Thymus (tissue), 11 donors: ENCODE measurements at regions not wholly inside any gene's neighbourhood (a gene's known extent, or its start where the extent isn't known, plus 50 kb on each side); places are given as distances from the start of the nearest gene placed in this dataset.

Experiments
- DNase-seq, 9 donors: peaks; one replicate each; pipeline ENCODE4 v3.0.0-alpha.2; 2013; ENCODE audit warnings: low spot score in 9 of 9, low read depth in 6 of 9, missing footprints in 1 of 9
- H3K27ac ChIP-seq, 2 donors: one replicate each; pipeline ENCODE4 v1.5.1; 2013; ENCODE audit warnings: control low read depth in 1 of 2, low read depth in 1 of 2, low read length in 1 of 2, mild to moderate bottlenecking in 1 of 2, moderate library complexity in 1 of 2
- H3K27me3 ChIP-seq, 2 donors: one replicate each; pipeline ENCODE4 v1.5.1; 2013; ENCODE audit warnings: low read length in 1 of 2; ENCODE audit not compliant: control insufficient read depth in 2 of 2, insufficient read depth in 1 of 2
- H3K36me3 ChIP-seq, 2 donors: one replicate each; pipeline ENCODE4 v1.5.1; 2013; ENCODE audit warnings: low read length in 1 of 2, mild to moderate bottlenecking in 1 of 2, moderate library complexity in 1 of 2; ENCODE audit not compliant: control insufficient read depth in 2 of 2, insufficient read depth in 2 of 2
- H3K4me1 ChIP-seq, 2 donors: one replicate each; pipeline ENCODE4 v1.5.1; 2013; ENCODE audit warnings: low read length in 2 of 2; ENCODE audit not compliant: control insufficient read depth in 2 of 2, insufficient read depth in 2 of 2
- H3K4me3 ChIP-seq, 2 donors: one replicate each; pipeline ENCODE4 v1.5.1; 2013; ENCODE audit warnings: low read length in 2 of 2, control low read depth in 1 of 2, mild to moderate bottlenecking in 1 of 2
- H3K9me3 ChIP-seq, 2 donors: one replicate each; pipeline ENCODE4 v1.5.1; 2013; ENCODE audit warnings: low read length in 1 of 2, mild to moderate bottlenecking in 1 of 2; ENCODE audit not compliant: control insufficient read depth in 2 of 2, insufficient read depth in 1 of 2
- WGBS: extraction: QIAGEN DNeasy Blood & Tissue Kit; methylation state at CpG from one replicate; pipeline ENCODE4 v1.1.7; 2013; 5-methylcytosine and 5-hydroxymethylcytosine counted together
- donor health status: healthy.

DNA sequence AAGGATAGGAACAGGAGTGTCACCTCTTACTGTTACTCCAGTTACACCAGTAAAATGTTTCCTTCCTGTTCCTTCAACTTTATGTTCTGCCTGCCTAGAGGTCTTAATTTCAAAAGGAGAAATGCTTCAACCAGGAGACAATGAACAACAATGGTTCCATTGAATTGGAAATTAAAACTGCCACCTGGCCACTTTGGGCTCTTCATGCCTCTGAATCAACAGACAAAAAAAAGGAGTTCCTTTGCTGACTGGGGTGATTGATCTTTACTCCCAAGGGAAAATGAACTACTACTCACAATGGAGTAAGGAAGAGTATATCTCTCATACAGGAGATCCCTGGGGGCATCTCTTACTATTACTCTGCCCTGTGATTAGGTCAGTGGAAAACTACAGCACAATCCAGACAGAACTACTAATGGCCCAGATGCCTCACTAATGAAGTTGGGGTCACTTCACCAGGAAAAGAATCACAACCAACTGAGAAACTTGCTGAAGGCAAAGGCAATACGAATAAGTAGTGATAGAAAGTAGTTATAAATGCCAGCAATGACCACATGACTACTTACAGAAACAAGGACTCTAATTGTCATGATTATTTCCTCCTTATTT lies 76.6 kb upstream of the PRDX6 start:
- Histone ChIP-seq H3K9me3 (no peaks in the 10 kb centered on the region), H3K4me3 (no peak overlapping the region), H3K4me1 (no peaks in the 10 kb centered on the region), H3K27ac (no peak overlapping the region), H3K36me3 (no peaks in the 10 kb centered on the region), H3K27me3 (no peaks in the 10 kb centered on the region)
- no peak for DNase-seq
- 97% methylated on average over 1 of the region's 1 CpG for WGBS

DNA sequence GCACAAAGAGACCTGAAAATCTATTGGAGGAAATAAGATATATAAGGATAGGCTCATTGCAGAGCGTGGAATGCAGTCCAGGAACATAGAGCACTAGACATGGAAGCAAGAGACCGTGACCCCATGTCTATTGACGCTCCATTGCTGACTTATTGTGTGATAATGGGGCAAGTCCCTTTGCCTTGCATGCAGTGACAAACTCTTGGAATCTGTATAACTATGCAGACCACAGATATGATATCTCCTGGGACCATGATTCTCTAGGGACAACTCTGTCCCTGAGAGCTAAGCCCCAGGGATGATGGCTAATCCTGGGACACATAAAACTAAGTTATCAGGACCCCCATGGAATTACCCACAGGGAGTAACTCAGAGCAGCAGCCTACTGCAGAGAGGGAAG lies 73.1 kb upstream of the PRDX6 start:
- H3K4me3 ChIP-seq = no peak overlapping the region
- no peaks in the 10 kb centered on the region for H3K9me3 ChIP-seq
- 94% methylated on average over 3 of the region's 3 CpGs for WGBS
- H3K27me3 ChIP-seq = no peaks in the 10 kb centered on the region
- peaks cover 0 to 5% of the 10 kb centered on the region in 2 donors for H3K4me1 ChIP-seq
- DNase-seq = no peak
- H3K36me3 ChIP-seq = no peaks in the 10 kb centered on the region
- H3K27ac ChIP-seq = no peak overlapping the region

DNA sequence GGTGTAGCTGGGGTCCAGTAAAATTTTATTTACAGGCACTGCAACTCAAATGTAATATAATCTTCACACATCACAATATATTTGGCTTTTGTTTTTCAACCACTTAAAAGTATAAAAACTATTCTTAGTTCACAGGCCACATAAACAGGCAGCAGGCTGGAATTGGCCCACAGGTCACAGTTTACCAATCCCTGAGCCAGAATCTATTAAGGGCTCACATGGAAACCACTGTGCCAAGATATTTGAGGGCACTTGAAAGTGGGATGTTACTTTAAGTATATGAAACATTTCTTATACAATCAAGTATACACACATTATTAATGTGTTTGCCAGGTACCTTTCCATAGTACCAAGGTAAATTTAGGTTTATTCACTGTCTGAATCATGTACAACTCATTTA lies 71.9 kb upstream of the PRDX6 start:
- Histone ChIP-seq H3K36me3 (no peaks in the 10 kb centered on the region), H3K4me1 (peaks cover 0 to 5% of the 10 kb centered on the region in 2 donors), H3K4me3 (no peak overlapping the region), H3K9me3 (no peaks in the 10 kb centered on the region), H3K27ac (no peak overlapping the region), H3K27me3 (no peaks in the 10 kb centered on the region)
- no peak for DNase-seq

DNA sequence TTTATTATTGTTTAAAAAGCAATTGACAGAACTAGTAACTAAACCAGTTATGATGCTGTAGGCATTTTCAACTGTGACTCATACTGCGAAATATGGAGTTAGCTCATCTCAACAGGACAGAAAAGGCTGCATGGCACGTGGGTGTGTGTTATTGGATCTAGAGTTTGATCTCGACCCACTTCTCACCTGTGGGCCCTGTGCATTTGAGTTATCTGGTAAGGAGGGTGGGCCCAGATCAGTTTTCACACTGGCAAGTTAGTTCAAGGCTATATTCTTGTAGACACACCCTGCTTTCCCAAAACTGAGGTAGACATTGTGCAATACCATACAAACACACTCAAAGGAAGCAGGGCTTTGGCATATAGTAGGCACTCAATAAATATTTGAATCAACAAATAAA lies 71.3 kb upstream of the PRDX6 start:
- WGBS = 91% methylated on average over 3 of the region's 3 CpGs
- no peaks in the 10 kb centered on the region for H3K9me3 ChIP-seq
- H3K27me3 ChIP-seq = no peaks in the 10 kb centered on the region
- H3K27ac ChIP-seq = no peak overlapping the region
- DNase-seq = no peak
- H3K4me3 ChIP-seq = no peak overlapping the region
- H3K4me1 ChIP-seq = peaks cover 0 to 5% of the 10 kb centered on the region in 2 donors
- no peaks in the 10 kb centered on the region for H3K36me3 ChIP-seq

- Histone ChIP-seq H3K4me1 (peaks cover 0 to 5% of the 10 kb centered on the region in 2 donors), H3K27me3 (no peaks in the 10 kb centered on the region), H3K9me3 (no peaks in the 10 kb centered on the region), H3K27ac (no peak overlapping the region), H3K4me3 (peak overlapping the region in 1 of 2 donors; percentile 40), H3K36me3 (no peaks in the 10 kb centered on the region)
- DNase-seq = peak in 2 of 9 donors; percentile 19 to 37
- 33% methylated on average over 8 of the region's 8 CpGs for WGBS
These were observed 70.3 kb upstream of the PRDX6 start for GRCh38 chr1:173406783-173407230.

DNA sequence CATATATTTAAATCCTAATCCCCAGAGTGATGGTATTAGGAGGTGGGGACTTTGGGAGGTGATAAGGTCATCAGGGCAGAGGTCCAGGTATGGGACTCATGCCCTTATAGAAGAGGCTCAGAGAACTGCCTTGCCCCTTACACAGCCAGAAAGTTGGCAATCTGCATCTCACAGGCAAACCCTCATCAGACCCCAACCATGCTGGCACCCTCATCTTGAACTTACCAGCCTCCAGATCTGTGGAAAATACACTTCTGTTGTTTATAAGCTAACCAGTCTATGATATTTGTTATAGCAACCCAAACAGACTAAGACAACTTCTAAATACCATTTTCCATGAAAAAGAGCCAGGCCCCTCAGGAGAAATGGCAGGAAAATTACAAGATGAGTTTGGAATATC lies 69.3 kb upstream of the PRDX6 start:
- Histone ChIP-seq H3K4me1 (peaks cover 0 to 5% of the 10 kb centered on the region in 2 donors), H3K36me3 (no peaks in the 10 kb centered on the region), H3K4me3 (no peak overlapping the region), H3K27ac (no peak overlapping the region), H3K27me3 (no peaks in the 10 kb centered on the region), H3K9me3 (no peaks in the 10 kb centered on the region)
- DNase-seq = no peak

DNA sequence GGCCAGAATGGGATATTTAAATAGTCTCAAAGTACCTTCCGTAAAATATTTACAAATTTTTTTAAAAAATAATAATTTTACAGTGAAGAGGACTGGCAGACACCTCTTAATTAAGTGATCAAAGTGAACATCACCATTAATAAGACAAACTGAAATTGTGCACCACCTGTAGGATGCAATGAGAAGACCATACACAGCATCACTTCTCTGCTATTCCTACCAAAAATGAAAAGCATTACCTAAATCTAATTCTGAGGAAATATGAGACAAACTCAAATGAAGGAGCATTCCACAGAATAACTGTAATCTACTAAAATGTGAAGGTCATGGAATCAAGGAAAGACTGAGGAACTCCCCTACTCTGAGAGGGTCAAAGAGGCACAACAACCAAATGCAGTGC lies 68.2 kb upstream of the PRDX6 start:
- Histone ChIP-seq H3K27ac (no peak overlapping the region), H3K4me1 (peaks cover 0 to 11% of the 10 kb centered on the region in 2 donors), H3K27me3 (no peaks in the 10 kb centered on the region), H3K36me3 (no peaks in the 10 kb centered on the region), H3K9me3 (no peaks in the 10 kb centered on the region), H3K4me3 (no peak overlapping the region)
- no peak for DNase-seq
- WGBS = 94% methylated on average over 1 of the region's 1 CpG

DNA sequence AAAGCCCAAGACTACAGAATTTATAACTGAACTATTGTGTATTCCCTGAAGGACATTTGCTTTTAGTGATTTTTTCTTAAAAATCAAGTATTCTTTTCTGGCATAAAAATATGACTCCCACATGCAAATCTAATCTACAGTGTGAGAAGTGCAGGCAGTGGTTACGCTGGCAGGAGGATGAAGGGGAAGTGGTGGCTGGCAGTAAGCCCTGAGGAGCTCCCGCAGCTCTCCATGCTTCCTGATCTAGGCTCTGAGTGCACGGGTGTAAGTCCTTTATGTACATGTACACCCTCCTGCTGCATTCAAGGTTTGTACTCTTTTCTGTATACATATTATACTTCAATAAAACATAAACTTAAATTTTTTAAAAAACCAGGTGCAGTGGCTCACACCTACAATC lies 67.5 kb upstream of the PRDX6 start:
- Histone ChIP-seq H3K27me3 (no peaks in the 10 kb centered on the region), H3K36me3 (no peaks in the 10 kb centered on the region), H3K9me3 (no peaks in the 10 kb centered on the region), H3K4me3 (no peak overlapping the region), H3K4me1 (peaks cover 0 to 11% of the 10 kb centered on the region in 2 donors), H3K27ac (no peak overlapping the region)
- WGBS = 4% methylated on average over 3 of the region's 3 CpGs
- peak in 1 of 9 donors; percentile 35 for DNase-seq

DNA sequence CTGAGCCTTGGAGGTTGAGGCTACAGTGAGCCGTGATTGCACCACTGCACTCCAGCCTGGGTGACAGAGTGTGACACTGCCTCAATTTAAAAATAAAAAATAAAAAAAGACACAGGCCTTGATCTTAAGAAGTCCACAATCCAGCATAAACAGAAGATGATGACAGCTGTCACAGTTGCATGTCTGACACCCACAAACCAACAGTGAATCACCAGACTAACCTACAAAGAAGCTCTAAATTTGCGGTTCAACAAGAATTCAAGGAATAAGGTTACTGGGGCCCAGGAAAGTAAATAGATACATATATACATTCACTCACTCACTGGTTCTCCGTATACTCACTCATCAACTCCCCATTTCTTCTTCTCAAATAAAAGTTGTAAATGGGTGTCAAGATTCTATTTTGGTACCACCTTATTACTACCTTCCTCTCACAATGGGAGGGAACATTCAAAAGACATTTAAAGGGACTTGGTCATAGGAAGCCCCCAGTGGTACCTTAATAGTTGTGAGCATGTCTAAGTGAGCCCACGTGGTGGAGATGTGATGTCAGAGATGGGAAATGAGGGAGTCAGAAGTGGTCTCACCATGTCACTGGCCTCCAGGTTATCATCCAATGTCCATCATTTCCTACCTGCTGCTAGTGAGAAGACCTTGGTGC lies 66.9 kb upstream of the PRDX6 start:
- Histone ChIP-seq H3K4me1 (peaks cover 0 to 11% of the 10 kb centered on the region in 2 donors), H3K9me3 (no peaks in the 10 kb centered on the region), H3K27me3 (no peaks in the 10 kb centered on the region), H3K4me3 (no peak overlapping the region), H3K36me3 (no peaks in the 10 kb centered on the region), H3K27ac (no peak overlapping the region)
- WGBS = 41% methylated on average over 4 of the region's 4 CpGs
- no peak for DNase-seq
